Neural cell (in vitro differentiated cells): ENCODE measurements at regions not wholly inside any gene's neighbourhood (a gene's known extent, or its start where the extent isn't known, plus 50 kb on each side); places are given as distances from the start of the nearest gene placed in this dataset.

Source experiments
- H2AFZ ChIP-seq: fragments of 200-600, 300-800 bp; sonication (generic), shearing (Covaris generic); 2 replicates; pipeline ENCODE4 v1.6.0; 2014; ENCODE audit warnings: low read depth, mild to moderate bottlenecking, antibody characterized with exemption, low read length, moderate library complexity
- H3F3A ChIP-seq: fragments of 200-600 bp; shearing (Covaris generic); 2 replicates; pipeline ENCODE4 v1.6.1; 2016; ENCODE audit warnings: mild to moderate bottlenecking, moderate library complexity, mixed read lengths, antibody characterized with exemption, low read length; ENCODE audit not compliant: insufficient read depth, poor library complexity, severe bottlenecking
- H3K27ac ChIP-seq: fragments of 200-600, 300-800 bp; sonication (generic), shearing (Covaris generic); 2 replicates; pipeline ENCODE4 v1.5.1; 2014; ENCODE audit warnings: mild to moderate bottlenecking, low read length, moderate library complexity
- H3K27me3 ChIP-seq: fragments of 300-800, 200-600 bp; sonication (generic), shearing (Covaris generic); 2 replicates; pipeline ENCODE4 v1.6.0; 2014; ENCODE audit warnings: mild to moderate bottlenecking, low read depth, low read length, moderate library complexity; ENCODE audit not compliant: insufficient read depth
- H3K36me3 ChIP-seq: fragments of 300-800, 200-600 bp; sonication (generic), shearing (Covaris generic); 2 replicates; pipeline ENCODE4 v1.5.1; 2014; ENCODE audit warnings: mild to moderate bottlenecking, antibody characterized with exemption, low read length, moderate library complexity; ENCODE audit not compliant: insufficient read depth
- H3K4me2 ChIP-seq: fragments of 300-800, 200-600 bp; sonication (generic), shearing (Covaris generic); 2 replicates; pipeline ENCODE4 v1.6.0; 2014; ENCODE audit warnings: mild to moderate bottlenecking, low read length
- H3K4me3 ChIP-seq: fragments of 300-800, 200-600 bp; sonication (generic), shearing (Covaris generic); 2 replicates; pipeline ENCODE4 v1.5.1; 2014; ENCODE audit warnings: mild to moderate bottlenecking, low read length, moderate library complexity
- H3K79me2 ChIP-seq: fragments of 200-600 bp; shearing (Covaris generic); replicated peaks from 2 replicates; pipeline ENCODE4 v1.6.0; 2014; ENCODE audit warnings: mild to moderate bottlenecking, low read length, moderate library complexity; ENCODE audit not compliant: insufficient read depth
- H3K9ac ChIP-seq: fragments of 300-800, 200-600 bp; sonication (generic), shearing (Covaris generic); 2 replicates; pipeline ENCODE4 v1.6.1; 2016; ENCODE audit warnings: mild to moderate bottlenecking, low read length, mixed read lengths
- H3K9me2 ChIP-seq: fragments of 200-600 bp; shearing (Covaris generic); 2 replicates; pipeline ENCODE4 v1.6.1; 2016; ENCODE audit warnings: mild to moderate bottlenecking, low read length, mixed read lengths; ENCODE audit not compliant: insufficient read depth
- H3K9me3 ChIP-seq: fragments of 200-600, 300-800 bp; sonication (generic), shearing (Covaris generic); 2 replicates; pipeline ENCODE4 v1.6.1; 2016; ENCODE audit warnings: mild to moderate bottlenecking, mixed run types, low read length, moderate library complexity, mixed read lengths
- H4K20me1 ChIP-seq: fragments of 200-600 bp; shearing (Covaris generic); 2 replicates; pipeline ENCODE4 v1.6.1; 2016; ENCODE audit warnings: mild to moderate bottlenecking, mixed run types; ENCODE audit not compliant: insufficient read depth
- CTCF ChIP-seq: fragments of 450-650 bp; IDR thresholded peaks from 2 replicates; pipeline ENCODE4 v1.5.1; 2014; ENCODE audit warnings: antibody characterized with exemption, mild to moderate bottlenecking, moderate library complexity; ENCODE audit not compliant: poor library complexity, severe bottlenecking
- EP300 ChIP-seq: fragments of 450-650 bp; conservative IDR thresholded peaks from 2 replicates; pipeline ENCODE4 v1.6.1; 2014; ENCODE audit warnings: antibody characterized with exemption, mild to moderate bottlenecking, moderate library complexity; ENCODE audit not compliant: poor library complexity, severe bottlenecking
- EZH2 ChIP-seq: fragments of 200-600, 300-800 bp; shearing (Covaris generic), sonication (generic); IDR thresholded peaks from 2 replicates; pipeline ENCODE4 v1.6.1; 2014; ENCODE audit warnings: antibody characterized with exemption, low read length, borderline replicate concordance, mild to moderate bottlenecking; ENCODE audit not compliant: insufficient read depth, poor library complexity, severe bottlenecking
- MXI1 ChIP-seq: fragments of 450-650 bp; conservative IDR thresholded peaks from 2 replicates; pipeline ENCODE4 v1.6.1; 2014; ENCODE audit warnings: antibody characterized with exemption, mild to moderate bottlenecking; ENCODE audit not compliant: poor library complexity, severe bottlenecking
- POLR2AphosphoS5 ChIP-seq: IDR thresholded peaks from 2 replicates; pipeline ENCODE4 v1.6.1; 2012
- RAD21 ChIP-seq: fragments of 450-650 bp; conservative IDR thresholded peaks from 2 replicates; pipeline ENCODE4 v1.6.1; 2014; ENCODE audit warnings: antibody characterized with exemption, mild to moderate bottlenecking, moderate library complexity
- SMC3 ChIP-seq: fragments of 450-650 bp; conservative IDR thresholded peaks from 2 replicates; pipeline ENCODE4 v1.6.1; 2014; ENCODE audit warnings: antibody characterized with exemption, mild to moderate bottlenecking, moderate library complexity; ENCODE audit not compliant: poor library complexity
- TAF1 ChIP-seq: IDR thresholded peaks from 2 replicates; pipeline ENCODE4 v1.6.1; 2012; ENCODE audit warnings: low read depth
- TF ChIP-seq, protein P1 (sequence below): IDR thresholded peaks from 2 replicates; pipeline ENCODE4 v1.6.1; 2012; ENCODE audit warnings: borderline replicate concordance

GRCh38 chr10:44573821-44574220 is 188.9 kb upstream of the CXCL12 start:
- H3K27ac ChIP-seq = no peak overlapping the region
- H3K9me2 ChIP-seq = no peaks in the 10 kb centered on the region
- no peaks in the 10 kb centered on the region for H3K27me3 ChIP-seq
- TF ChIP-seq EP300 = no peak
- H4K20me1 ChIP-seq = no peaks in the 10 kb centered on the region
- H3K79me2 ChIP-seq = no peaks in the 10 kb centered on the region
- no peaks in the 10 kb centered on the region for H3K36me3 ChIP-seq
- no peaks in the 10 kb centered on the region for H3K9me3 ChIP-seq
- H3K4me2 ChIP-seq = no peak overlapping the region
- H3F3A ChIP-seq = no peaks in the 10 kb centered on the region
- H3K4me3 ChIP-seq = no peak overlapping the region
- no peak overlapping the region for H2AFZ ChIP-seq
- H3K9ac ChIP-seq = no peak overlapping the region

DNA sequence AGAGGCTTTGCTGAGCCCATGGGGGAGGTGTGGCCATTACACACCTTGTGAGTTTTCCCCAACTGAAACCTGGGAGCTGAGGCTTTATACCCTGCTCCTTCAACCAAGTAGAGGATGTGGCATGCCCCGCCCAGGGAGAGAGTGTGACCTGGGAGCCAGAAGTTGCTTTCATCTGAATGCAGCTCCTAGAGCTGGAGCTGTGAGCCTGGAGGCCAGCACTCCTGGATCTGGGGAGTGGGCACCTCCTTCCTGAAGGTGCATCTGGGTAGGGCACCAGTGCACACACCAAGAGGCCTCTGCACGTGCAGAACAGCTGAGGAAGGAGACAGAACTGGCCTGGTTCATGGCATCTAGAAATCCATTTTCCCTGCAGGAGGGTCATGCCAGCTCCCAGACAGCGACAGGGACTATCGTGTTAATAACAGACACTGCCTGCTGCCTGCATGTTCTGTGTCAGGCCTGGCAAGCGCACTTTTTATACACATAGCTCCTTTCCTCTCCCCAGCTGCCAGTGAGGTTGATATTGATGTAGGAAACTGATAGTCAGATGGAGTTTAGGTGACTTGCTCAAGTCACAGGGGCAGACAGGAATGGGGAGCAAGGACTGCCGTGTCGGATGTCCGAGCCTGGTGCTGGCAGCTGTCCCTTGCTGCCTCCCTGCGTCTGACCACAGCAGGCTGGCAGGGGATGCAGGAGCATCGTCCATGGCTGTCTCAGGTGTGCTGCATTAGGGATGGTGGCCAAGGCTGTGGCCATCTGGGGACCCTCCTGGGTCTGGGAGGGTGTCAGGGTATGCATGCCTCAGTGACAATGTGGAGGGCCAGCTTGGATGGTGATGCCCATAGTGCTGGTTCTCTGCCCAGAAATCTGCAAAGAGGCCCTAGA is 189.9 kb upstream of the CXCL12 start:
- TF ChIP-seq POLR2AphosphoS5 (no peak), EZH2 (no peak), CTCF (no peak), MXI1 (no peak), EP300 (no peak), TAF1 (no peak), RAD21 (no peak), SMC3 (no peak)
- TF ChIP-seq, protein P1, sequence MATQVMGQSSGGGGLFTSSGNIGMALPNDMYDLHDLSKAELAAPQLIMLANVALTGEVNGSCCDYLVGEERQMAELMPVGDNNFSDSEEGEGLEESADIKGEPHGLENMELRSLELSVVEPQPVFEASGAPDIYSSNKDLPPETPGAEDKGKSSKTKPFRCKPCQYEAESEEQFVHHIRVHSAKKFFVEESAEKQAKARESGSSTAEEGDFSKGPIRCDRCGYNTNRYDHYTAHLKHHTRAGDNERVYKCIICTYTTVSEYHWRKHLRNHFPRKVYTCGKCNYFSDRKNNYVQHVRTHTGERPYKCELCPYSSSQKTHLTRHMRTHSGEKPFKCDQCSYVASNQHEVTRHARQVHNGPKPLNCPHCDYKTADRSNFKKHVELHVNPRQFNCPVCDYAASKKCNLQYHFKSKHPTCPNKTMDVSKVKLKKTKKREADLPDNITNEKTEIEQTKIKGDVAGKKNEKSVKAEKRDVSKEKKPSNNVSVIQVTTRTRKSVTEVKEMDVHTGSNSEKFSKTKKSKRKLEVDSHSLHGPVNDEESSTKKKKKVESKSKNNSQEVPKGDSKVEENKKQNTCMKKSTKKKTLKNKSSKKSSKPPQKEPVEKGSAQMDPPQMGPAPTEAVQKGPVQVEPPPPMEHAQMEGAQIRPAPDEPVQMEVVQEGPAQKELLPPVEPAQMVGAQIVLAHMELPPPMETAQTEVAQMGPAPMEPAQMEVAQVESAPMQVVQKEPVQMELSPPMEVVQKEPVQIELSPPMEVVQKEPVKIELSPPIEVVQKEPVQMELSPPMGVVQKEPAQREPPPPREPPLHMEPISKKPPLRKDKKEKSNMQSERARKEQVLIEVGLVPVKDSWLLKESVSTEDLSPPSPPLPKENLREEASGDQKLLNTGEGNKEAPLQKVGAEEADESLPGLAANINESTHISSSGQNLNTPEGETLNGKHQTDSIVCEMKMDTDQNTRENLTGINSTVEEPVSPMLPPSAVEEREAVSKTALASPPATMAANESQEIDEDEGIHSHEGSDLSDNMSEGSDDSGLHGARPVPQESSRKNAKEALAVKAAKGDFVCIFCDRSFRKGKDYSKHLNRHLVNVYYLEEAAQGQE = no peak

More for the DNA sequence above, 189.9 kb upstream of the CXCL12 start:
- Histone ChIP-seq H3K36me3 (no peaks in the 10 kb centered on the region), H2AFZ (no peak overlapping the region), H3K4me2 (no peak overlapping the region), H3K9ac (no peak overlapping the region), H3K9me2 (no peaks in the 10 kb centered on the region), H3K27ac (no peak overlapping the region), H3K4me3 (no peak overlapping the region), H4K20me1 (no peaks in the 10 kb centered on the region), H3K27me3 (no peaks in the 10 kb centered on the region), H3K9me3 (no peaks in the 10 kb centered on the region), H3F3A (no peaks in the 10 kb centered on the region), H3K79me2 (no peaks in the 10 kb centered on the region)
